ENCODE measurements at regions not wholly inside any gene's neighbourhood (a gene's known extent, or its start where the extent isn't known, plus 50 kb on each side); places are given as distances from the start of the nearest gene placed in this dataset.

- Histone ChIP-seq H3K36me3 (replicated peaks; ENCODE audit: insufficient read depth, low read length) (no peaks in the 10 kb centered on the region), H2AFZ (ENCODE audit: low read length) (no peak overlapping the region), H3K4me3 (ENCODE audit: low read length) (no peak overlapping the region), H3K79me2 (ENCODE audit: low read length) (no peaks in the 10 kb centered on the region), H4K20me1 (ENCODE audit: insufficient read depth, low read length) (no peaks in the 10 kb centered on the region), H3K27ac (ENCODE audit: low read length) (no peak overlapping the region), H3K9me2 (replicated peaks; ENCODE audit: insufficient read depth, low read length) (no peaks in the 10 kb centered on the region; the same call in 1 of the 2 replicates), H3K9me3 (replicated peaks; ENCODE audit: insufficient read depth, low read length) (no peaks in the 10 kb centered on the region), H3K4me1 (ENCODE audit: low read length) (no peaks in the 10 kb centered on the region), H3K9ac (ENCODE audit: low read length) (no peak overlapping the region), H3K27me3 (replicated peaks; ENCODE audit: insufficient read depth, low read length) (no peaks in the 10 kb centered on the region), H3F3A (ENCODE audit: insufficient read depth, low read length) (no peaks in the 10 kb centered on the region), H3K4me2 (ENCODE audit: low read depth, low read length) (no peak overlapping the region)
- no peak for DNase-seq
- TF ChIP-seq EZH2phosphoT487 (IDR thresholded peaks at IDR 0.05; ENCODE audit: low read length) (no peak), EZH2 (optimal IDR thresholded peaks at IDR 0.05; ENCODE audit: low read depth, low read length) (no peak), CTCF (IDR thresholded peaks at IDR 0.05; ENCODE audit: low read length) (no peak)
Observed at GRCh38 chr2:151087377-151087776, 174.3 kb downstream of the RBM43 start.

DNA sequence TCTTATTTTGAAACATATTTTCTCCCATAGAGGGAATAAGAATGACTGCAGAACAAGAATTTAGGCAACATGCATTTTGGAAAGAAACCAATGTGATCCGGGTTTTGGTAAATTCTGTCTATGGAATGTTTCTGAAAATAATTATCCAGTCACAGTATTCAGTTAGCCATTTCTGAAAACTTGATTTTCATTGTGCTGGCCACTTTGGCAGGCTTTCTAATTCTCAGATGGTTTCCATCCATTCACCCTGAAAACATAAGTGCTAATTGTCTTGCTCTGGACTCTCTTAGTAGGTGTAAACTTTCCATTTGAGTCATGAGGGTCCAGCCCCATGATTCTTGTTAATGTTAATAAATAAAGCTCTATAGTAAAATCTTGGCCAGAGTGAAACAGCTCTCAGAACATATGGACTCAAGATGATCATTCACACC, 176.5 kb downstream of the RBM43 start:
- Histone ChIP-seq H3F3A (ENCODE audit: insufficient read depth, low read length) (no peaks in the 10 kb centered on the region), H4K20me1 (ENCODE audit: insufficient read depth, low read length) (no peaks in the 10 kb centered on the region), H3K4me2 (ENCODE audit: low read depth, low read length) (no peak overlapping the region), H3K27ac (ENCODE audit: low read length) (no peak overlapping the region), H3K9me2 (replicated peaks; ENCODE audit: insufficient read depth, low read length) (no peaks in the 10 kb centered on the region; the same call in 1 of the 2 replicates), H2AFZ (ENCODE audit: low read length) (no peak overlapping the region), H3K4me1 (ENCODE audit: low read length) (no peaks in the 10 kb centered on the region), H3K36me3 (replicated peaks; ENCODE audit: insufficient read depth, low read length) (no peaks in the 10 kb centered on the region), H3K4me3 (ENCODE audit: low read length) (no peak overlapping the region), H3K9me3 (replicated peaks; ENCODE audit: insufficient read depth, low read length) (no peaks in the 10 kb centered on the region), H3K9ac (ENCODE audit: low read length) (no peak overlapping the region), H3K79me2 (ENCODE audit: low read length) (no peaks in the 10 kb centered on the region), H3K27me3 (replicated peaks; ENCODE audit: insufficient read depth, low read length) (no peaks in the 10 kb centered on the region)
- no peak for DNase-seq
- TF ChIP-seq EZH2phosphoT487 (IDR thresholded peaks at IDR 0.05; ENCODE audit: low read length), result no peak
- TF ChIP-seq CTCF (IDR thresholded peaks at IDR 0.05; ENCODE audit: low read length), result no peak
- TF ChIP-seq EZH2 (optimal IDR thresholded peaks at IDR 0.05; ENCODE audit: low read depth, low read length), result no peak

DNA sequence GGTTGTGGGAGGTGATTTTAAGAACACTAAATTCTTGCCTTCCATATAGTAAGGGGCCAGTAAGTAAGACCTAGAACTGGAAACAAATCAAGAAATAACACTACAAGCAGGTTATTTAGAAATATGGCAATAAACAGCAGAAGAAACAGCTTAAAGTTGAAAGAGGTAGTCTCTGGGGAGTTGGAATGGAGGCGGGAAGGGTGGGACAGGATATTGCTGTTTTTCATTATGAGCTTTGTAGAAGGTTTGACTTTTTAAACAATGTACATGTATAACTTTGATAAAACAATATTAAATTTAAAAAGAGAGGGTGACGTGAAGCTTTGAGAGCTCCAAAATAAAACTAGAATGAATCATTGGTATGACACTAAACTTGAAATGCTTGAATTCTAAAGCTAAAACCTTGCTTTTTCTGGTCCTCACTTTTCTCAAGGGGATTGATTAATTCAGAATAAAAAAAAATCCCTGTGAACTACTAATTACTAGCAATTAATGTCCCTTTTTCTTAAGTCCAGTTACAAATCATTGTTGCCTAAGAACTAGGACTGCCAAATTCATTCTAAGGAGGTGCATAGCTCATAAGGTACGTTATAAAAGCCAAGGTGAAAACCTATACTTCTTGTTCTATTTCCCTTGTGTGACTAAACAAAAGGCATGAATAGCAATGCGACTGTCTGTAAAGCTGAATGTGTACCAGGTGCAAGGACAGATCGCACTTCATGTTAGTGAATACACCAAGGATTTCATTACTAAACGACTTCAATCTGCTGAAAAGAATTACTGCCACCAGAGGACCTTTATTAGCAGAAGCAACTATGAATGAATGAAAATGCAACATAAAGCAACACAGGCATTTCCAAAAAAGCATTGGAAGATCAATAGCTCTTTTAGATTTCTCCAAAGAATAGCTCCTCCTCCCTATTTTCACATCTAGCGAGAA, 177.5 kb downstream of the RBM43 start:
- Histone ChIP-seq H3K27me3 (replicated peaks; ENCODE audit: insufficient read depth, low read length) (no peaks in the 10 kb centered on the region), H3F3A (ENCODE audit: insufficient read depth, low read length) (no peaks in the 10 kb centered on the region), H3K79me2 (ENCODE audit: low read length) (no peaks in the 10 kb centered on the region), H3K9me3 (replicated peaks; ENCODE audit: insufficient read depth, low read length) (no peaks in the 10 kb centered on the region), H4K20me1 (ENCODE audit: insufficient read depth, low read length) (no peaks in the 10 kb centered on the region), H3K9ac (ENCODE audit: low read length) (no peak overlapping the region), H3K4me3 (ENCODE audit: low read length) (no peak overlapping the region), H3K36me3 (replicated peaks; ENCODE audit: insufficient read depth, low read length) (no peaks in the 10 kb centered on the region), H3K4me1 (ENCODE audit: low read length) (no peaks in the 10 kb centered on the region), H3K27ac (ENCODE audit: low read length) (no peak overlapping the region), H2AFZ (ENCODE audit: low read length) (no peak overlapping the region), H3K9me2 (replicated peaks; ENCODE audit: insufficient read depth, low read length) (no peaks in the 10 kb centered on the region; the same call in 1 of the 2 replicates), H3K4me2 (ENCODE audit: low read depth, low read length) (no peak overlapping the region)
- no peak for DNase-seq
- TF ChIP-seq EZH2 (optimal IDR thresholded peaks at IDR 0.05; ENCODE audit: low read depth, low read length), result no peak
- TF ChIP-seq CTCF (IDR thresholded peaks at IDR 0.05; ENCODE audit: low read length), result no peak
- no peak for TF ChIP-seq EZH2phosphoT487 (IDR thresholded peaks at IDR 0.05; ENCODE audit: low read length)
